Epithelial cell of esophagus (primary cell): ENCODE measurements at regions not wholly inside any gene's neighbourhood (a gene's known extent, or its start where the extent isn't known, plus 50 kb on each side); places are given as distances from the start of the nearest gene placed in this dataset.

Experiments
- DNase-seq: peaks from one replicate; pipeline ENCODE4 v3.0.0; 2010; ENCODE audit warnings: low read depth
- H3K4me3 ChIP-seq: 2 replicates; pipeline ENCODE4 v1.5.1; 2011; ENCODE audit warnings: mild to moderate bottlenecking, low read length, control low read depth
- CTCF ChIP-seq: IDR thresholded peaks from 2 replicates; pipeline ENCODE4 v1.5.1; 2011; ENCODE audit warnings: low read depth, mild to moderate bottlenecking, low read length, control low read depth, inconsistent platforms; ENCODE audit not compliant: insufficient read depth; ENCODE audit errors: missing control alignments

GRCh38 chr3:44184319-44184953 is 57.2 kb upstream of the TOPAZ1 start:
- TF ChIP-seq CTCF: no peak
- no peak overlapping the region for H3K4me3 ChIP-seq

GRCh38 chr3:44185396-44185915 is 56.2 kb upstream of the TOPAZ1 start:
- no peak for TF ChIP-seq CTCF
- DNase-seq: no peak
- no peak overlapping the region for H3K4me3 ChIP-seq

More at GRCh38 chr3:44184319-44184953, 57.2 kb upstream of the TOPAZ1 start:
- DNase-seq: no peak

- TF ChIP-seq CTCF: no peak
- no peak overlapping the region for H3K4me3 ChIP-seq
- peak; percentile 4 for DNase-seq
Measured at GRCh38 chr3:44186111-44186672, 55.5 kb upstream of the TOPAZ1 start.

- H3K4me3 ChIP-seq: no peak overlapping the region
- DNase-seq: no peak
- TF ChIP-seq CTCF: no peak
Measured at GRCh38 chr3:44186712-44187111, 55.0 kb upstream of the TOPAZ1 start.
